ENCODE measurements at regions not wholly inside any gene's neighbourhood (a gene's known extent, or its start where the extent isn't known, plus 50 kb on each side); places are given as distances from the start of the nearest gene placed in this dataset.
"Not testable (repeated sequence)": the region's sequence is repeated elsewhere in the genome, so short reads cannot be mapped to it uniquely, and the experiment has no call there.

DNA sequence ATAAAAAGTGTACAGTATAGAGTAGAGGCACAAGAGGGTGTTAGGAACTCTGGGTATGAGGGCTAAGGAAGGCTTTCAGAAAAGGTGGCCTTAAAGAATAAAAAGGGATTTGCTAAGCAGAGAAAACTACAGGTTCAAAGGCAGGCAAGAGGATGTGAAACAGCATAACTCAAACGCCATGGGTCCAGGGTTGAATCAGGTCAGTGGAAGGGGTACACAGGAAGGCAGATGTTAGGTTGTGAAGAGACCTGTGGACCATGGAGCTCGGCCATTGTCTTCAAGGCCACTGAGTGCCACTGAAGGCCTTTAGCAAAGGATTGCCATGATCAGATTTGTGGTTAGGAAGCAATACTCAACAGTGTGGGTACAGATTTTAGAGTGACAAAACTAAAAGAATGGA is 108.2 kb upstream of the FAM98A start:
- H3K9me3 ChIP-seq (ENCODE audit: control insufficient read depth, low read length, poor library complexity, severe bottlenecking), result no peaks in the 10 kb centered on the region
- Mint-ChIP-seq H3K27me3 (no peaks in the 10 kb centered on the region), H3K27ac (no peak overlapping the region), H3K4me1 (no peaks in the 10 kb centered on the region), H3K4me3 (no peak overlapping the region), H3K36me3 (ENCODE audit: low read depth) (no peaks in the 10 kb centered on the region)
- ATAC-seq (no peak), DNase-seq (no peak)

DNA sequence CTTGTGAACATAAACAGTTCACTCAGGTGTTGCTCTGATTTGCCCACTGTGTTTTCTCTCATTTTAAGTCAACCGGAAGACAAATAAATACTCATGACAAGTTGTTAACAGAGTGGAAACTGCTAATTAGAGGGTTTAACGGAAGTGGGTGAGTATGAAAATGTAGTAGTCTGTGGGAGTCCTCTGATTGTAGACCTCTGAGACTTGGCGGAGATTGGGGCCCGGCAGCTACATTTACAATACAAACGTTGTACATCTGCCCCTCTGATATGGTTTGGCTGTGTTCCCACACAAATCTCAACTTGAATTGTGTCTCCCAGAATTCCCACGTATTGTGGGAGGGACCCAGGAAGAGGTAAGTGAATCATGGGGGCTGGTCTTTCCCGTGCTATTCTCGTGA is 107.3 kb upstream of the FAM98A start:
- Mint-ChIP-seq H3K27me3 (peaks cover 2% of the 10 kb centered on the region), H3K27ac (no peak overlapping the region), H3K4me3 (no peak overlapping the region), H3K36me3 (ENCODE audit: low read depth) (no peaks in the 10 kb centered on the region), H3K4me1 (no peaks in the 10 kb centered on the region)
- ATAC-seq (no peak), DNase-seq (no peak)
- no peaks in the 10 kb centered on the region for H3K9me3 ChIP-seq (ENCODE audit: control insufficient read depth, low read length, poor library complexity, severe bottlenecking)

DNA sequence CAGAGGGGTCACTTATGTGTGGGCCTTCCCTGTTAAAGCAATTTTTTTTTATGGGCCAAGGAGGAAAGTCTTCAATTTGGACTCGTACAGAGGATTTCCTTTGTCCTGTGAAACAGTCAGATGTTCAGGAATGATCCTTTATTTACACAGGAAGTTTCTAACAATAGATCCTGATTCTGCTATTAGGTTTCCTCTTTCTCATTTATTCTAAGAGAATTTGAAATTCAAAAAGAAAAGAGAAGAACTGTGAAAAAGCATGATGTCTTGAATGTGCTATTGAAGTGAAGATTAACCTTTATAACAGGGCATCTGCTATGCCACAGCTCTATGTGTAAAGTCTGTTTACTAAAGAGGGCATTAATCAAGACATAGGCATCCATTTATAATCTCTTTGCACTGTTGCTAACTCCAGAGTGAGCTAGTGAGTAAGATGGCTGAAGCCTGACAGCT is 105.3 kb upstream of the FAM98A start:
- no peaks in the 10 kb centered on the region for H3K9me3 ChIP-seq (ENCODE audit: control insufficient read depth, low read length, poor library complexity, severe bottlenecking)
- H3K4me1 Mint-ChIP-seq, result no peaks in the 10 kb centered on the region
- H3K4me3 Mint-ChIP-seq, result no peak overlapping the region
- no peak overlapping the region for H3K27ac Mint-ChIP-seq
- ATAC-seq (no peak), DNase-seq (no peak)
- H3K36me3 Mint-ChIP-seq (ENCODE audit: low read depth), result no peaks in the 10 kb centered on the region
- peaks cover 16% of the 10 kb centered on the region for H3K27me3 Mint-ChIP-seq

DNA sequence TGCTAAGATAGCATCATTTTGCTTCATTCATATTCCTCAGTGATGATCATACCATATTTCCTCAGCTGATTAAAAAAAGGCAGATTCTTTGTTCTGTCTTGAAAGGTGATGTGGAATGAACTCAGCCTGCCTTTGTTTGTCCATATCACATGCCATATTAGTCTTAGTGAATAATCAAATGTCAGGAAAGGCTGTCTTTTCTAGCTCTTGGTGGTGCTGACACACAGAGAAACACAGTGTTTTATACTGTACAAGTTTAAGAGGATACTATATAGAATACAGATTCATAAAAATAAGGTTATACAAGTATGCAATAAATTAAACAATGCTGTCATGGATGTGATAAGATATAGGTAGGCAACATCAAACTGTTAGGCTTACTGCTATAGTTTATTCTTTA is 97.1 kb upstream of the FAM98A start:
- peaks cover 18% of the 10 kb centered on the region for H3K27me3 Mint-ChIP-seq
- ATAC-seq, result no peak
- no peak overlapping the region for H3K27ac Mint-ChIP-seq
- no peak overlapping the region for H3K4me3 Mint-ChIP-seq
- H3K9me3 ChIP-seq (ENCODE audit: control insufficient read depth, low read length, poor library complexity, severe bottlenecking), result peaks cover 4% of the 10 kb centered on the region
- H3K4me1 Mint-ChIP-seq, result no peaks in the 10 kb centered on the region
- no peak for DNase-seq
- H3K36me3 Mint-ChIP-seq (ENCODE audit: low read depth), result no peaks in the 10 kb centered on the region

DNA sequence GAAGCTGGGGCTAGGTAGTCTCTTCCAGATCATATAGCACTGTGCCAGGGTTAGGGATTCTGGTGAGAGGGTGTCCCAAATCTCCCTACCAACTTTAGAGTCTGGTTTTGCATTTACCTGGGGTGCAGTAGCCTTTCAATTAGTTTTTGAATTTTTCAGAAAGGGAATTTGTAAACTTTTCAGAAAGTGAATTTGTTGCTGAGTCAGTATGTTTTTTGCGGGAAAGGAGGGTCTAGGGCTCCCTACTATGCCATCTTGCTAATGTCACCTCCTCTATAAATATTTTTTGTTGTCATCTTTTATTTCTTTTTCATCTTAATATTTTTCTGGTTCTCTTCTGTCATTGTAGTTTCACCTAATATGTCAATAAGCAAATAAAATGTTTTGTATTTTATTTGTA is 95.8 kb upstream of the FAM98A start:
- Mint-ChIP-seq H3K36me3 (ENCODE audit: low read depth) (no peaks in the 10 kb centered on the region), H3K4me1 (no peaks in the 10 kb centered on the region), H3K4me3 (no peak overlapping the region), H3K27me3 (peaks cover 7% of the 10 kb centered on the region), H3K27ac (no peak overlapping the region)
- no peak for ATAC-seq
- no peak for DNase-seq
- H3K9me3 ChIP-seq (ENCODE audit: control insufficient read depth, low read length, poor library complexity, severe bottlenecking), result peaks cover 4% of the 10 kb centered on the region

DNA sequence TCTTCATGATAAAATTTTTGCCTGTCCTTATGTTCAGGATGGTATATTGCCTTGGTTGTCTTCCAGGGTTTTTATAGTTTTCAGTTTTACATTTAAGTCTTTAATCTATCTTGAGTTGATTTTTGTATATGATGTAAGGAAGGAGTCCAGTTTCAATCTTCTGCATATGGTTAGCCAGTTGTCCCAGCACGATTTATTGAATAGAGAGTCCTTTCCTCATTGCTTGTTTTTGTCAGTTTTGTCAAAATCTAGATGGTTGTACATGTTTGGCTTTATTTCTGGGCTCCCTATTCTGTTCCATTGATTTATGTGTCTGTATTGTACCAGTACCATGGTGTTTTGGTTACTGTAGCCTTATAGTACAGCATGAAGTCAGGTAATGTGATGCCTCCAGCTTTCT is 91.6 kb upstream of the FAM98A start:
- DNase-seq, result not testable (repeated sequence)

DNA sequence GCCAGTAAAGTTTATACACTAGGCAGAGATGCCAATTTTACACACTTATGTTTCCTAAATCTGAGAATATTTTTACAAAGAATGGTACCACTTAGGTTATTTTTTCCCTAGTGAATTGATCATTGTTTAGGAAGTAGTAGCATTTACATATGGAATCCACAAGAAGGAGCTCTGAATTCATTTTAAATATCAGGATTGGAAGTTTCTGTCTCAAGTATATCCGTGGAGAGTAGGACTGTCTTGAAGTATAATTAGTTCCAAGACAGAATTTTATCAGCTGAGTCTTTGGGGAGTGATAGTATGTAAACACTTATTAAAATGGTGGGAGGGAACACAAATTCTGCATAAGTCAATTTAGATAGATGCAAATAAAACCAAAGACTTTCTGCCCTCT is 82.3 kb upstream of the FAM98A start:
- Mint-ChIP-seq H3K27ac (no peak overlapping the region), H3K27me3 (peaks cover 20% of the 10 kb centered on the region), H3K4me3 (no peak overlapping the region), H3K36me3 (ENCODE audit: low read depth) (no peaks in the 10 kb centered on the region), H3K4me1 (no peaks in the 10 kb centered on the region)
- DNase-seq (no peak), ATAC-seq (no peak)
- H3K9me3 ChIP-seq (ENCODE audit: control insufficient read depth, low read length, poor library complexity, severe bottlenecking), result no peaks in the 10 kb centered on the region

More for the DNA sequence above, 91.6 kb upstream of the FAM98A start:
- not testable (repeated sequence) for H3K4me3 Mint-ChIP-seq; H3K27ac Mint-ChIP-seq; H3K36me3 Mint-ChIP-seq (ENCODE audit: low read depth); H3K27me3 Mint-ChIP-seq; H3K9me3 ChIP-seq (ENCODE audit: control insufficient read depth, low read length, poor library complexity, severe bottlenecking); ATAC-seq; H3K4me1 Mint-ChIP-seq

DNA sequence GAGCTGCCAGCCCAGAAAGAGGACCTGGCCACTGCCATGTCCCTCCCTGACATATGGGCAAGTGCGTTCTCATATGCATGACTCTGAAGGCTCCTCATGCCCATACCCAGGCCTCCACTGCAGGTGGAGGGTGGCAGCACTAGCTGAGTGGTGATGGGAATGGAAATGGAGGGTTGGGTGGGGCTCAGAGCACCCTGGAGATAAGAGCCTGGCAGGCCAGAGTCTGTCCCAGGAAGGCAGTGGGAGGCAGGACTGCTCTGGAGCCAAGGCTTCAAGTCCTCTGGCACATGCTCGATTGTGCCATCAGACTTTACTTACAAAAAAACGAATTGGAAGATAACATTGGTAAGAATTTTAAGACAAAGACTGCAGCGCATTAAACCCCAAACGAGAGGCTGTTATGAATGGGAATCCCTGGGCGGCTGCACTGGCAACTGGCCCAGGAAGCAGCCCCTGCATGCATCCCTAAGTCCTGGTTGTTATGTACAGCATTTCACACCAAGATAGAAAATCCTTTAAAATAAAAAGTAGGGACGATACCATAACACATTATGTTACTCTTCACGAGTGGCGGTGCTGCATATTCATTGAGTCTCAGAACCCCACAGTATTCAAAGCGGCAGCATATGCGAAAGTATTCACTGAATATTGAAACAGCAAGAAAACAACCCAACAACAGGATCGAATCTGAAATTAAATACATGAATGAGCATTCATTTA is 81.7 kb upstream of the FAM98A start:
- no peak overlapping the region for H3K4me3 Mint-ChIP-seq
- H3K27ac Mint-ChIP-seq, result no peak overlapping the region
- no peak for ATAC-seq
- no peaks in the 10 kb centered on the region for H3K9me3 ChIP-seq (ENCODE audit: control insufficient read depth, low read length, poor library complexity, severe bottlenecking)
- H3K36me3 Mint-ChIP-seq (ENCODE audit: low read depth), result no peaks in the 10 kb centered on the region
- H3K4me1 Mint-ChIP-seq, result no peaks in the 10 kb centered on the region
- no peak for DNase-seq
- H3K27me3 Mint-ChIP-seq, result peaks cover 20% of the 10 kb centered on the region

DNA sequence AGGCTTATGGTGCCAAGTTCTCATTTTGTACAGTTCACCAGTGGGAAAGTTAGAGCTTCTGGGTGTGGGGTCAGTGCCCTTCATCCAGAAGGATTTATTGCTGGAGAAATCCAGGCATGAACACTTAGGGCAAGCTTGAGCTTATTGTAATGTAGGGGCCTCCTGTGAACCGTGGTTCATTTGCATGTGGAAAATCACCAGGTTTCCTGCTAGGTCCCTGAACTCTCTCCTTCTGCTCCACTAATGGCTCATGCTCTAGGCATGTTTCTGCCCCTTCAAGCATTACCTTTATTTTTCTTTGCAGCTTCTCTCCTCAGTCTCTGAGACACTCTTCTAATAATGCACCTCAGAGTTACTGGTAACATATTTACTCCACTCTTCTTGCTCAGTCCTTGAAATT is 79.3 kb upstream of the FAM98A start:
- Mint-ChIP-seq H3K27me3 (peaks cover 28% of the 10 kb centered on the region), H3K36me3 (ENCODE audit: low read depth) (no peaks in the 10 kb centered on the region), H3K27ac (no peak overlapping the region), H3K4me1 (no peaks in the 10 kb centered on the region), H3K4me3 (no peak overlapping the region)
- ATAC-seq, result no peak
- H3K9me3 ChIP-seq (ENCODE audit: control insufficient read depth, low read length, poor library complexity, severe bottlenecking), result no peaks in the 10 kb centered on the region
- no peak for DNase-seq

DNA sequence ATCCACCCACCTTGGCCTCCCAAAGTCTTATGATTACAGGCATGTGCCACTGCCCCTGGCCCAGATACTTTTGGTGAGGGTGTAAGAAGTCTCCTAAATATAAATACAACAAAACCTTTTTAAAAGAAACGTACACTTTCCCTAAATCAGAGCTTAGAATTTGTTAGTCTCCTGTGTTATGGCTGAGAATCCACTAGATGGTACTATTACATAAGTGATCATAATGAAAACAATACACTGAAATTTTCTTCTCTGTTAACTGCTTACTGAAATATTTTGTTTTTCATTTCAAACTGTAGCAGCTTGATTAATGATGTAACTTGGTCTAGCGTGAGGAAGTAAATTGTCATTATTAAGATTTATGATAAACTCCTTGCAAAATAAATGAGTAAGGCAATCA is 74.8 kb upstream of the FAM98A start:
- DNase-seq, result no peak
- Mint-ChIP-seq H3K36me3 (ENCODE audit: low read depth) (no peaks in the 10 kb centered on the region), H3K27me3 (peaks cover 29% of the 10 kb centered on the region), H3K4me1 (no peaks in the 10 kb centered on the region), H3K27ac (no peak overlapping the region), H3K4me3 (no peak overlapping the region)
- H3K9me3 ChIP-seq (ENCODE audit: control insufficient read depth, low read length, poor library complexity, severe bottlenecking), result no peaks in the 10 kb centered on the region
- no peak for ATAC-seq

DNA sequence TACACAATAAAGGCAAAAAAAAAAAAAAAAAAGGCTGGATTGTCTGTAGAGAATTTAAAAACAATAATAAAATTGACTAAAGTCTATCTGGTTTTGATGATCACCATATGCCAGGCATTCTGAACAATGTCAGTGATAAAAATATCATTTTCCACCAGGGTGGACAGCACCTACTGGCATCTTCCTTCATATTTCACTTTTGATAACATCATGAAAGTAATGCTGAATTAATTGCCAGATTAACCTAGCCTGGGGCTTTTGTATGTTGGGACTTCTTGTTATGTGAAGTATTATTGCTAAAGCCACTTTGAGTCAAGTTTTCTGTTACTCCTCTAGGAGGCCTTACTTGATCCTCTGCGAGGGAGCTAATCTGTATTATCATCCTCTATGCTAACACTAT is 73.8 kb upstream of the FAM98A start:
- Mint-ChIP-seq H3K27me3 (peaks cover 29% of the 10 kb centered on the region), H3K27ac (peak overlapping the region; percentile 43), H3K4me1 (no peaks in the 10 kb centered on the region), H3K4me3 (no peak overlapping the region), H3K36me3 (ENCODE audit: low read depth) (no peaks in the 10 kb centered on the region)
- no peaks in the 10 kb centered on the region for H3K9me3 ChIP-seq (ENCODE audit: control insufficient read depth, low read length, poor library complexity, severe bottlenecking)
- ATAC-seq (no peak), DNase-seq (no peak)

DNA sequence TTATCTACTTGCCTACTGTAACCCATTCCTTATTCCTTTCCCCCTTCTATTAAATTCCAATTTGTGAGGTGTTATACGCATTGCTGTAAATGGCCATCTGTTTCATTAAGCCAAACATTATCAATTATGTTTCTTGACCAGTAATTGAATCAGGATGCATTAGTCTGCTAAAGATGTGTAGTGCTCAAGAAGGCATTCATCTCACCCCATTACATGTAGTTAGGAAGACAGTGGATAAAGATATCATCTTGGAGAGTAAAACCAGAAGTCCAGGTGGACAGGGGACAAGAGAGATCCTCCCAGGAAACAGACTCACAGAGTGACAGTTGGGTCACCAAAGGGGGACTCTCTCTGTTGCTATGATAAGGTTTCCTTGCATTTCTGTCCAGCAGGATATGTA is 73.3 kb upstream of the FAM98A start:
- no peaks in the 10 kb centered on the region for H3K9me3 ChIP-seq (ENCODE audit: control insufficient read depth, low read length, poor library complexity, severe bottlenecking)
- H3K4me1 Mint-ChIP-seq, result no peaks in the 10 kb centered on the region
- no peaks in the 10 kb centered on the region for H3K36me3 Mint-ChIP-seq (ENCODE audit: low read depth)
- no peak overlapping the region for H3K4me3 Mint-ChIP-seq
- ATAC-seq (no peak), DNase-seq (no peak)
- H3K27ac Mint-ChIP-seq, result peak overlapping the region; percentile 43
- peaks cover 29% of the 10 kb centered on the region for H3K27me3 Mint-ChIP-seq

DNA sequence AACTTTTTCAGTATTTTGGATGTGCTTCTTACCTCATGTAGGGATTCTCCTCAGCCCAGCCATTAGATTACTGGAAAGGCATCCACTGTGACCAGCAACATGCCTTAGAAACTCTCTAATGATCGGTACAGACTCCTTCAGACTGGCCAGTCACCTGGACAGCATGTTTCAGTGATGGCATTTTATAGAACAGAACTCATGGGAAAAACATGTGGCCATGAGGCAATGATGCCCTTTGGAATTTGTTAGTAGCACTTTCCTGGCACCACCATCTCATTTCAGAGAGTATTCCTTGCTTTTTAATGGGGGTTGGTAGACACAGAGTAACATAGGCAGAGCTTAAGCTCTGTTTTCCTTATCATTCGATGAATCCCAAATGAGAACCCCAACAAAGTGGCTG is 72.1 kb upstream of the FAM98A start:
- DNase-seq (no peak), ATAC-seq (no peak)
- Mint-ChIP-seq H3K27me3 (peaks cover 33% of the 10 kb centered on the region), H3K4me1 (no peaks in the 10 kb centered on the region), H3K36me3 (ENCODE audit: low read depth) (no peaks in the 10 kb centered on the region), H3K27ac (no peak overlapping the region), H3K4me3 (no peak overlapping the region)
- H3K9me3 ChIP-seq (ENCODE audit: control insufficient read depth, low read length, poor library complexity, severe bottlenecking), result no peaks in the 10 kb centered on the region

DNA sequence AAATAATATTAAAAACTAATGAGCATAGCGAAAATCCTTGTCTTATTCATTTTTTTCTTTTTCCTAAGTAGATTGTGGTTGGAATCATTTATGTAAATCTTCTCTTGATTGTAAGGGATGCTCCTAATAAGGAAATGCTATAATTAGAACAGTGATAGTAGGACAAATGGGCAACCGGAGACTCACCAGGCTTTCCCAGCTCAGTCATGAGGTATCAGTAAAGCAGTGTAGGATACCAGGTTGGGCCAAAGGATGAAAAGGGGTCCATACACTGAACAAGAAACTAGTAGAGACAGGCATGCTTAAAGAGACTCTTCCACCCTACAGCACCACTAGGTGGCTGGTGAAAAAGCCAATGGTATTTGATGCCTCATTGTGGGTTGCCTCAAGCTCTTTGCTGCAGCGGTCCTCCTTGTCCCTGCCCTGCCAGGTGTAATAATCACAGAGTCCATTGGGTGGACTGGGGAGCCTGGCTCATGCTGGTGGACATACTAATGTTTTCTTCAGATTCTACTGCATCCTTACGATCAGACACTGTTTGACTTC is 71.4 kb upstream of the FAM98A start:
- DNase-seq, result no peak
- no peaks in the 10 kb centered on the region for H3K36me3 Mint-ChIP-seq (ENCODE audit: low read depth)
- no peak overlapping the region for H3K4me3 Mint-ChIP-seq
- H3K9me3 ChIP-seq (ENCODE audit: control insufficient read depth, low read length, poor library complexity, severe bottlenecking), result no peaks in the 10 kb centered on the region
- H3K27ac Mint-ChIP-seq, result no peak overlapping the region
- H3K4me1 Mint-ChIP-seq, result no peaks in the 10 kb centered on the region
- peaks cover 33% of the 10 kb centered on the region for H3K27me3 Mint-ChIP-seq
- no peak for ATAC-seq

All from T-helper 17 cell (primary cell).